AG04450 (cell line): ENCODE measurements at regions not wholly inside any gene's neighbourhood (a gene's known extent, or its start where the extent isn't known, plus 50 kb on each side); places are given as distances from the start of the nearest gene placed in this dataset.

Experiments used
- CTCF ChIA-PET: fragments of 300-600, 350-600 bp; formaldehyde crosslinking; extraction: SDS; loops from one replicate; lab custom pipeline; 2022; ENCODE audit warnings: antibody characterized with exemption, inconsistent platforms; lab: Charles Lee
- POLR2A ChIA-PET: fragments of 350-600 bp; formaldehyde crosslinking; extraction: SDS; loops from one replicate; lab custom pipeline; 2021; ENCODE audit warnings: antibody characterized with exemption, inconsistent platforms; lab: Yijun Ruan, JAX
- DNase-seq: peaks from one replicate; pipeline ENCODE4 v3.0.0-alpha.2; 2011; ENCODE audit warnings: low read depth, low spot score
- H3K27ac ChIP-seq: one replicate; pipeline ENCODE4 v1.5.1; 2012; ENCODE audit warnings: low read depth, low read length, control low read depth
- H3K27me3 ChIP-seq: one replicate; pipeline ENCODE4 v1.6.0; 2012; ENCODE audit warnings: low read length; ENCODE audit not compliant: control insufficient read depth, insufficient read depth
- H3K4me3 ChIP-seq: 2 replicates; pipeline ENCODE4 v1.5.1; 2011; ENCODE audit warnings: mild to moderate bottlenecking, low read depth, low read length, control low read depth
- H3K9me3 ChIP-seq: 2 replicates; pipeline ENCODE4 v1.5.1; 2012; ENCODE audit warnings: low read length; ENCODE audit not compliant: control insufficient read depth, insufficient read depth
- CTCF ChIP-seq: IDR thresholded peaks from 2 replicates; pipeline ENCODE4 v1.5.1; 2011; ENCODE audit warnings: low read depth, low read length, control low read depth, inconsistent platforms

- CTCF ChIA-PET = interaction anchor here (0.9 to 11.2 kb wide), 5 partner anchors 10 to 557 kb away, joined by 3 to 287 read pairs (median 8); no protein-coding TSS in a partner anchor
- DNase-seq = no peak
- H3K4me3 ChIP-seq = no peak overlapping the region
- H3K9me3 ChIP-seq = no peaks in the 10 kb centered on the region
- POLR2A ChIA-PET = interaction anchor here (0.7 to 1.0 kb wide), 2 partner anchors 12 to 481 kb away, joined by 3 read pairs; no protein-coding TSS in a partner anchor
- TF ChIP-seq CTCF = no peak
- peaks cover 4% of the 10 kb centered on the region for H3K27me3 ChIP-seq
- H3K27ac ChIP-seq = no peak overlapping the region
These were observed 67.1 kb upstream of the SYPL1 start for GRCh38 chr7:106179256-106179655.

GRCh38 chr7:106178593-106179134 lies 66.6 kb upstream of the SYPL1 start:
- ChIA-PET CTCF (interaction anchor here (0.9 to 11.2 kb wide), 5 partner anchors 9 to 558 kb away, joined by 3 to 287 read pairs (median 8); no protein-coding TSS in a partner anchor), POLR2A (interaction anchor here (0.7 to 1.0 kb wide), 2 partner anchors 11 to 482 kb away, joined by 3 read pairs; no protein-coding TSS in a partner anchor)
- Histone ChIP-seq H3K4me3 (no peak overlapping the region), H3K27ac (no peak overlapping the region), H3K9me3 (no peaks in the 10 kb centered on the region), H3K27me3 (peaks cover 4% of the 10 kb centered on the region)
- no peak for DNase-seq
- TF ChIP-seq CTCF = peak; percentile 45

GRCh38 chr7:106177738-106178592 lies 65.9 kb upstream of the SYPL1 start:
- DNase-seq = no peak
- Histone ChIP-seq H3K27me3 (peaks cover 4% of the 10 kb centered on the region), H3K9me3 (no peaks in the 10 kb centered on the region), H3K27ac (no peak overlapping the region), H3K4me3 (no peak overlapping the region)
- TF ChIP-seq CTCF = no peak
- CTCF ChIA-PET = interaction anchor here (0.8 to 11.2 kb wide), 25 partner anchors 8 to 972 kb away, joined by 3 to 287 read pairs (median 8); partner anchors contain the start of gene CCDC71L
- POLR2A ChIA-PET = no interaction called here

GRCh38 chr7:106177300-106177690 lies 65.2 kb upstream of the SYPL1 start:
- H3K27ac ChIP-seq = no peak overlapping the region
- CTCF ChIA-PET = interaction anchor here (0.6 to 11.2 kb wide), 49 partner anchors 10 to 972 kb away, joined by 3 to 287 read pairs (median 5); partner anchors contain the start of gene CCDC71L
- no peak for DNase-seq
- no peak overlapping the region for H3K4me3 ChIP-seq
- no peak for TF ChIP-seq CTCF
- no peaks in the 10 kb centered on the region for H3K9me3 ChIP-seq
- POLR2A ChIA-PET = interaction anchor here (0.7 to 1.1 kb wide), 2 partner anchors 248 to 770 kb away, joined by 3 read pairs; no protein-coding TSS in a partner anchor
- H3K27me3 ChIP-seq = peaks cover 4% of the 10 kb centered on the region
